Muscle of leg (tissue), 3 donors: ENCODE measurements at regions not wholly inside any gene's neighbourhood (a gene's known extent, or its start where the extent isn't known, plus 50 kb on each side); places are given as distances from the start of the nearest gene placed in this dataset.
"Not testable (repeated sequence)": the region's sequence is repeated elsewhere in the genome, so short reads cannot be mapped to it uniquely, and the experiment has no call there.

Source experiments
- DNase-seq: peaks from one replicate; pipeline ENCODE4 v3.0.0; 2013
- H3K27ac ChIP-seq: one replicate; pipeline ENCODE4 v1.5.1; 2013; ENCODE audit warnings: mild to moderate bottlenecking, low read length, control low read depth
- H3K27me3 ChIP-seq: one replicate; pipeline ENCODE4 v1.6.1; 2013; ENCODE audit warnings: low read length; ENCODE audit not compliant: control insufficient read depth, insufficient read depth
- H3K36me3 ChIP-seq: one replicate; pipeline ENCODE4 v1.6.1; 2013; ENCODE audit warnings: low read length; ENCODE audit not compliant: control insufficient read depth, insufficient read depth
- H3K4me1 ChIP-seq: one replicate; pipeline ENCODE4 v1.6.1; 2013; ENCODE audit warnings: low read length; ENCODE audit not compliant: control insufficient read depth, insufficient read depth
- H3K4me3 ChIP-seq: one replicate; pipeline ENCODE4 v1.5.1; 2013; ENCODE audit warnings: low read length, control low read depth
- H3K9me3 ChIP-seq: replicated peaks from 2 replicates; pipeline ENCODE4 v1.6.1; 2013; ENCODE audit warnings: low read depth, low read length; ENCODE audit not compliant: control insufficient read depth
- WGBS: methylation state at CpG from one replicate; pipeline ENCODE4 v1.1.5; 2013; ENCODE audit warnings: missing lambda C conversion rate; ENCODE audit not compliant: insufficient coverage; 5-methylcytosine and 5-hydroxymethylcytosine counted together

DNA sequence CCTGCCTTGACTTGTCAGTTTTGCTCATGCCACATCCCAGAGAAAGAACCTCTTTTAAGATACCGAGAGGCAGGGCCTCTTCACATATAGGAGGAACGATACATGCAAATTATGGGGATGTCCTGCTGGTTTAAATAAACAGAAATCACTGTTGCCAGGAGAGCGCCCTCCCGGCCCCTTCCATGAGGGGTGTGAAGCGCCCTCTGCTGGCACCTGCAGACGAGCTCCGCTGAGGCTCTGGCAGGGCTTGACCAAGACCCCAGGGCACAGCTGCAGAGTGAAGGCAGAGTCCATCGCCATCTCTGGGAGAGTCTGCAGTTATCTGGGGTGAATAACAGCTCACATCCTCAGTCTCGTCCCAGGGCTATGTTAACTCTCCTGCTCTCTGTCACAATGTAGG, 468.8 kb downstream of the RPIA start:
- no CpG with 5 or more reads among the region's 9 CpGs for WGBS

DNA sequence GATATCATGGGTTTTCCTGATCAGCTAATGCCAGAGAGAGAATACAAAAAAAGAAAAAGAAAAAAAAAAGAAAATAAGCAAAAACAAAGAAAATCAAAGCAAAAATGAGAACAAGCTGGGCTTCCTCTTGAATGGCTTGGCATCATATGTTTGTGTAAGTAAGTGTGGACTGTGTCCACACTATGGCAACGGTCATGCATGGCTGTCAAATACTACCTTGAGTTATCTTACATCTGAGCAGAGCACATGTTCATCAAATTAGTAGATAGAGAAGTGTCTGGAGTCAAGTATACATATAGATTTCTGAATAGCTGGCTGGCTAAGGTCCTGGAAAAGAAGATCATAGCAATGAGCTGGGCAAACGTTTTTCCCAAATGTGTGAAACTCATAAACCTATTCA, 470.2 kb downstream of the RPIA start:
- not testable (repeated sequence) for H3K9me3 ChIP-seq, H3K4me3 ChIP-seq, H3K27ac ChIP-seq, H3K36me3 ChIP-seq, H3K27me3 ChIP-seq, H3K4me1 ChIP-seq, DNase-seq
- whole genome bisulfite sequencing, result no CpG with 5 or more reads among the region's 2 CpGs

More for the DNA sequence above, 468.8 kb downstream of the RPIA start:
- H3K4me1 ChIP-seq, DNase-seq, H3K4me3 ChIP-seq, H3K27ac ChIP-seq, H3K9me3 ChIP-seq, H3K36me3 ChIP-seq, H3K27me3 ChIP-seq: not testable (repeated sequence)

DNA sequence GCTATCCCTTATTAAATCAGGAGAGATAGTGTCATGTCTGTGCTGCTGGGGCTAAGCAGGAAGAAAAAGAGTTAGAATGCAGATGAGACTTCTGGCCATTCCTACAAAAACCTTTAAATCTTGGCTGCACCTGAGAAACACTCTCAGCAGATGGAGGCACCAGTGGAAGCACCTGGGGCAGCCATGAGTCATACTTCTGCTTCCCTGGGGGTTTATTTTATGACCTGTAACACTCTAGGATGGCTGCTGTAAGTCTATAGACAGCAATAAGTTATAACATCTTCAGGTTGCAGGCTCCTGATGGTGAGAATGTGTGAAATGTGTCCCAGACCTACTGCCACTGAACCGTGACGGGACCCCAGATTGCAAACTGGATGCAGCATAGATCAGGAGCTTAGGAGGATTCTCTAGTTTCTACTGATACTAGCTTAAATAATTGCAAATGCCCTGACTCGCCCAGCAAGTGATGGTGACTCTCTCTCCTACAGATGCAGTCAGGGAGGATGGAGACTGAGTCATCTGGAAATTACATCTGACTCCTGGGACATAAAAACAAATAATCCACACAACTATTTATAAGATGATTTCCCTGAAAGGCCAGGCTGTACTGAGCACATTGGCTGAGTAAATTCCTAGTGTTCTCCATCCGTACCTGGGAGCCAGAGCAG, 479.2 kb downstream of the RPIA start:
- not testable (repeated sequence) for H3K27ac ChIP-seq, H3K4me3 ChIP-seq, H3K9me3 ChIP-seq, H3K27me3 ChIP-seq, H3K36me3 ChIP-seq, DNase-seq, H3K4me1 ChIP-seq
- no CpG with 5 or more reads among the region's 4 CpGs for WGBS

DNA sequence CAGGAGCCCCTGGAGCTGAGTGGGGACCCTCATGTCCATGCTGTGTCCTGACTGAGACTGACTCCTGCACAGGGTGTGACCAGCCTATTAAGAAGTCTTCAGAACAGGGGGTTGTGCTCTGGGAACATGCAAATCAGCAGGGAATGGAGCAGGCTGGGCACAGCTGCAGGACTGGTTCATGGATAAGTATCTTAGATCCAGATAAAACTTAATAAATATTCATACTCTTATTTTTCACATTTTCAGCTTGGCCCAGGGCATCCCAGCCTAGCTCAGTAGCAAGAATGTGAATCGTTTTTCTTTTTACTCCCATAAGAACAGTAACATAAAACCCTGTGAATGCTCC, 479.7 kb downstream of the RPIA start:
- H3K4me3 ChIP-seq, DNase-seq, H3K9me3 ChIP-seq, H3K27me3 ChIP-seq, H3K4me1 ChIP-seq, H3K27ac ChIP-seq, H3K36me3 ChIP-seq: not testable (repeated sequence)
- no CpG with 5 or more reads among the region's 1 CpG for WGBS

DNA sequence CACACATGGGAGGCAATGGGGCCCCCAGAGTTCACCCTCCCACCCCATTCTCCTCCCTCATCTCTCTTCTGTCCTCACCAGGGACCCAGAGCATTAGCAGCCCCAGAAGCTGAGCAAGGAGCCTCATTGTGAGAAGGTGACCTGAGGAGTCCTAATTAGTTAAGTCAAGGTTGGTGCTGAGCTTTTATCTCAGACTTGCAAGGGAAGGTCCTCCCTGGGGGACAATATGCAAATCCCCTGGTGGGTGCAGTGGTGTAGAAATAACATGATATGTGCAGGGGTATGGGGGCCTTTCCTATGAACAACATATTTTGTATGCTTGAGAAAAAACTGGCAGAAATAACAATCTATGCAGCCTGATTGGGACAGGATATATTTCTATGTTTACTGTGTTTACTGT, 485.5 kb downstream of the RPIA start:
- not testable (repeated sequence) for DNase-seq, H3K36me3 ChIP-seq, H3K27ac ChIP-seq, H3K27me3 ChIP-seq, H3K4me1 ChIP-seq, H3K9me3 ChIP-seq, H3K4me3 ChIP-seq

DNA sequence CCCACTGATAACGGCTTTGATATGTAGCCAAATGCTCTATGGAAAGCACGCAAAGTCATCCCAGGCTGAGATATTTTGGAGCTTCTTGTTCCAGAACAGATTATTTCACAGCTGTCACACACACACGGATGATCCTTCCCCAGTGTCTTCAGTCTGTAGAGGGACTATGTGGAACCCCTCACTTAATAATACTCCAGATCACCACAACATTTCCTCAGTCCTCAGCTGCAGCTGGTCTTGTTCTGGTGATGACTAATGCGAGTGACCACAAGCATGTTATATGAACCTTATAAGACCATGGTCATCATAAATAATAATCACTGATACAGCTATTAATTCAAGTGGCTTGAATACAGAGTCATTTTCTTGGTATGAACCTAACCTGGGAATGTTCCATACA, 490.7 kb downstream of the RPIA start:
- not testable (repeated sequence) for H3K36me3 ChIP-seq, H3K9me3 ChIP-seq, H3K27ac ChIP-seq, DNase-seq, H3K4me3 ChIP-seq, H3K27me3 ChIP-seq, H3K4me1 ChIP-seq
- WGBS, result 50% methylated on average over 1 of the region's 4 CpGs

DNA sequence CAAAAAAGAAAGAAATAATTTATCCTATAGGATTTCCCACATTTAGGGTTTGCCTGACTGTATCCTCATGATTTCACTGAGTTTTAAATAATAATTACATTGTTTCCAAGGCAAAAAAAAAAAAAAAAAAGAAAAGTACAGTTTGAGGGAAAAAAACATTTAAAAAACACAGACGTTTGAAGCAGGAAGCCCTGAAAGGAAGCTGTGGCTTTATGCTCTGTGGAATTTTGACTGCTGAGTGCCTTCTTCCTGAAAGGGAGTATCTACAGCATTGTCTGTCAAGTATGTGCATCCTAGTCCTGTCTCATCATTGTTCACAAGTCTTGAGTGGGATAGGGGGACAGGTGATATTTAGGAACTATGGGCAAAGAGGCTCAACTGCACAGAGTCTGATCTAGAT, 493.3 kb downstream of the RPIA start:
- H3K4me3 ChIP-seq, H3K9me3 ChIP-seq, H3K27ac ChIP-seq, DNase-seq, H3K36me3 ChIP-seq, H3K27me3 ChIP-seq, H3K4me1 ChIP-seq: not testable (repeated sequence)
- no CpG with 5 or more reads among the region's 1 CpG for WGBS

DNA sequence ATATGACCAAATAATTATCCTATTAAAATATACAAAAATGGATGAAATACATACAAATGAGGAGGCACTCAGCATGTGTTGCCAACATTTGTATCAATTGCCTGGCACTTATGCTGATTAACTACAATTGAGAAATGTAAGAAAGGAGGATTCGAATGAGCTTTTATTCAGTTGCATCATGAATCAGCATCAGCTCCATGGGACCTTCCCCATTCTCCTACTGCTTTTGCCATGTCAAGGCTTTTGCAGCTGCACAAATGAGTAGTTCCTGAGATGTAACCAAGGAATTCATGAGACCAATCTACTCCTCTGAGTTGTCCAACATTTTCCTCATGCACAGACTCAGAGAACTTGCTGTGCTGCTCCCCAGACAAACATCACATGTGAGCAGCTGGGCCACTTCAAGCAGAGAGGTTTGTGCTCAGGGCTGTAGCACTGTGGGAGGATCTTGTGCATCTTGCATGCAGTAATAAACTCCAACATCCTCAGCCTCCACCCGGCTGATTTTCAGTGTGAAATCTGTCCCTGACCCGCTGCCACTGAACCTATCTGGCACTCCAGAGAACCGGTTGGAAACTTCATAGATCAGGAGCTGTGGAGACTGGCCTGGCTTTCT, 504.3 kb downstream of the RPIA start:
- no CpG with 5 or more reads among the region's 4 CpGs for WGBS
- H3K4me1 ChIP-seq, H3K27ac ChIP-seq, DNase-seq, H3K36me3 ChIP-seq, H3K27me3 ChIP-seq, H3K9me3 ChIP-seq, H3K4me3 ChIP-seq: not testable (repeated sequence)

DNA sequence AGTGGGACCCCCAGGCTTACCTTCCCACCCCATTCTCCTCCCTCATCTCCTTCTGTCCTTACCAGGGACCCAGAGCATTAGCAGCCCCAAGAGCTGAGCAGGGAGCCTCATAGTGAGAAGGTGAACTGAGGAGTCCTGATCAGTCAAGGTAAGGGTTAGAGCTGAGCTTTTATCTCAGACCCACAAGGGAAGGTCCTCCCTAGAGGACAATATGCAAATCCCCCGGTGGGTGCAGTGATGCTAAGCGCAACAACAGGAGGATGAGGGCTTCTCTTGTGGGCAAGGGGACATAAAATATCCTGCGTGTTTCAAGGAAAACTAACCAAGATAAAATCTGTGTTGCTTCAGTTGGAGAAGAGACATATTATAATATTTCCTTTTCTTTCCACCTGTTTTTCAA, 505.2 kb downstream of the RPIA start:
- H3K27ac ChIP-seq, H3K36me3 ChIP-seq, H3K27me3 ChIP-seq, H3K4me1 ChIP-seq, H3K9me3 ChIP-seq, H3K4me3 ChIP-seq, DNase-seq: not testable (repeated sequence)
- no CpG with 5 or more reads among the region's 3 CpGs for WGBS

DNA sequence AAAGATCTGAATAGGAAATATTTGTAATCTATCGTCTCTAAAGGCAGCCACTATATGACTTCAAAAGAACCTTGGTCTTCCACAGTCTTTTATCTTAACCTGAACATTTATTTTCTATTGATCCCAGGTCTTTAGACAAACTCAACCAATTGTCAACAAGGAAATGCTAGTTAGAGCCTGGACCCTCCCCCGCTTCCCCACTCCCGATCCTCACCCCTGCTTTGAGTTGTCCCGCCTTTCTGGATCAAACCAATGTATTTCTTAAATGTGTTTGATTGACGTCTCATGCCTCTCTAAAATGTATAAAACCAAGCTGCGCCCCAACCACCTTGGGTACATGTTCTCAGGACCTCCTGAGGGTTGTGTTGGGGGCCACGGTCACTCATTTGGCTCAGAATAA, 506.6 kb downstream of the RPIA start:
- H3K4me1 ChIP-seq, H3K36me3 ChIP-seq, H3K27me3 ChIP-seq, H3K4me3 ChIP-seq, H3K27ac ChIP-seq, DNase-seq, H3K9me3 ChIP-seq: not testable (repeated sequence)
- WGBS, result 100% methylated on average over 1 of the region's 7 CpGs
